Sigmoid colon (tissue), 6 donors: ENCODE measurements at regions not wholly inside any gene's neighbourhood (a gene's known extent, or its start where the extent isn't known, plus 50 kb on each side); places are given as distances from the start of the nearest gene placed in this dataset.

Experiments used
- DNase-seq: peaks from one replicate; pipeline ENCODE4 v3.0.0-alpha.2; 2019
- H3K27ac ChIP-seq, 4 donors: fragments of 200-600 bp; sonication (generic); one replicate each; pipeline ENCODE4 v1.5.1; 2016 to 2019; ENCODE audit warnings: mild to moderate bottlenecking in 1 of 4
- H3K27me3 ChIP-seq, 3 donors: fragments of 200-600 bp; sonication (generic); one replicate each; pipeline ENCODE4 v1.5.1; 2019; ENCODE audit warnings: mild to moderate bottlenecking in 1 of 3
- H3K36me3 ChIP-seq, 4 donors: fragments of 200-600 bp; sonication (generic); one replicate each; pipeline ENCODE4 v1.5.1; 2016 to 2019
- H3K4me1 ChIP-seq, 4 donors: fragments of 200-600 bp; sonication (generic); one replicate each; pipeline ENCODE4 v1.5.1; 2017 to 2019
- H3K4me3 ChIP-seq, 4 donors: fragments of 200-600 bp; sonication (generic); one replicate each; pipeline ENCODE4 v1.5.1; 2017 to 2019; ENCODE audit warnings: mild to moderate bottlenecking in 2 of 4, moderate library complexity in 1 of 4
- H3K9me3 ChIP-seq, 4 donors: fragments of 200-600 bp in 3 of 4; sonication (generic) in 3 of 4; one replicate each; pipeline versions ENCODE4 v1.5.1 to v1.6.1; 2013 to 2019
- EP300 ChIP-seq, 4 donors: sonication (generic); formaldehyde crosslinking; IDR thresholded peaks; one replicate each; pipeline ENCODE4 v1.6.1; 2017; ENCODE audit warnings: antibody characterized with exemption in 4 of 4
- POLR2A ChIP-seq, 2 donors: fragments of 450-650 bp; IDR thresholded peaks; one replicate each; pipeline ENCODE4 v1.6.1; 2016; ENCODE audit warnings: antibody characterized with exemption in 2 of 2, mild to moderate bottlenecking in 2 of 2, moderate library complexity in 2 of 2
- POLR2AphosphoS5 ChIP-seq, 4 donors: sonication (generic); formaldehyde crosslinking; IDR thresholded peaks; one replicate each; pipeline ENCODE4 v1.6.1; 2017; ENCODE audit warnings: antibody characterized with exemption in 4 of 4
- WGBS, 2 donors: extraction: QIAGEN DNeasy Blood & Tissue Kit; methylation state at CpG; one replicate each; pipeline ENCODE4 v1.1.7; 2013; 5-methylcytosine and 5-hydroxymethylcytosine counted together
- intact Hi-C: fragments of 100-400 bp; cut with DNase I; formaldehyde crosslinking; loops from one replicate; pipeline ENCODE4 v1.15.1; 2023
- TF ChIP-seq, protein P1 (sequence below), 4 experiments: fragments of 450-650 bp in 3 of 4; fragments of 200-600 bp in 1 of 4; IDR thresholded peaks; one replicate each; pipeline ENCODE4 v1.5.1; 2016 to 2019; ENCODE audit warnings: antibody characterized with exemption in 4 of 4, mild to moderate bottlenecking in 3 of 4, moderate library complexity in 2 of 4
- donor health status: healthy with polysubstance abuse.
- donor health status: healthy.

DNA sequence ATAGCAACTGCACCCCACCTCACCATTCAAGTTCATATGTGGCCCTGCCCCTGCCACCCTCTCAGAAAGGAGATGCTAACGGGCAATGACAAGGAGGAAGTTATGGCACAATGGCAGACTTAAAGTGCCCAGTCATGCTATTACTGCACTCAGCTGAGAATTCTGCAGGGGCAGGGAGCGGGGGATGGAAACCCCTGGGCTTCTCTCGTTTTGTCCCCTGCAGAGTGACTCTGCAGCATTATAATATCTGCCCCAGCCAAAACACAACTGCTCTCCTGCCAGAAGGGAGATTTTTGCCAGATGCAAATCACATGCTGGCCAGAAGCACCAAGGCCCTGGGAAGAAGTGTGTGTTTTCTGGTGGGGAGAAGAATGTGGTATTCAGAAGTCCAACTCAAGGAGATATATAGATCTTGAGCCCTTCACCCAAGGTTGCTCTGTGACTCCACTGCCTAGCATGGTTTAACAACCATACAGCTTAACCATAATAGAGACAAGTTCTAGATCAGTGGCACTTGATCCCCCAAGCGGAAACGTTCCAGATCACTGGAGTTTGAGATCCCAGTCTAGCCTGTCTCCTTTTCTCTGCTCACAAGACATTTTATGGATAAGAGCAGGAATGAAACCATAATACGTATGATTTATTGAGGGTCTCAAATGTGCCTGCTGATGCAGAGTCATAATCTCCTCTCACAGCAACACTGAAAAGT, 207.0 kb upstream of the MAP3K1 start:
- no peak for DNase-seq
- TF ChIP-seq, protein P1, sequence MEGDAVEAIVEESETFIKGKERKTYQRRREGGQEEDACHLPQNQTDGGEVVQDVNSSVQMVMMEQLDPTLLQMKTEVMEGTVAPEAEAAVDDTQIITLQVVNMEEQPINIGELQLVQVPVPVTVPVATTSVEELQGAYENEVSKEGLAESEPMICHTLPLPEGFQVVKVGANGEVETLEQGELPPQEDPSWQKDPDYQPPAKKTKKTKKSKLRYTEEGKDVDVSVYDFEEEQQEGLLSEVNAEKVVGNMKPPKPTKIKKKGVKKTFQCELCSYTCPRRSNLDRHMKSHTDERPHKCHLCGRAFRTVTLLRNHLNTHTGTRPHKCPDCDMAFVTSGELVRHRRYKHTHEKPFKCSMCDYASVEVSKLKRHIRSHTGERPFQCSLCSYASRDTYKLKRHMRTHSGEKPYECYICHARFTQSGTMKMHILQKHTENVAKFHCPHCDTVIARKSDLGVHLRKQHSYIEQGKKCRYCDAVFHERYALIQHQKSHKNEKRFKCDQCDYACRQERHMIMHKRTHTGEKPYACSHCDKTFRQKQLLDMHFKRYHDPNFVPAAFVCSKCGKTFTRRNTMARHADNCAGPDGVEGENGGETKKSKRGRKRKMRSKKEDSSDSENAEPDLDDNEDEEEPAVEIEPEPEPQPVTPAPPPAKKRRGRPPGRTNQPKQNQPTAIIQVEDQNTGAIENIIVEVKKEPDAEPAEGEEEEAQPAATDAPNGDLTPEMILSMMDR (IDR thresholded peaks at IDR 0.05) = no peak
- no peak for TF ChIP-seq EP300 (IDR thresholded peaks at IDR 0.05)
- intact Hi-C loops = no loop called here

DNA sequence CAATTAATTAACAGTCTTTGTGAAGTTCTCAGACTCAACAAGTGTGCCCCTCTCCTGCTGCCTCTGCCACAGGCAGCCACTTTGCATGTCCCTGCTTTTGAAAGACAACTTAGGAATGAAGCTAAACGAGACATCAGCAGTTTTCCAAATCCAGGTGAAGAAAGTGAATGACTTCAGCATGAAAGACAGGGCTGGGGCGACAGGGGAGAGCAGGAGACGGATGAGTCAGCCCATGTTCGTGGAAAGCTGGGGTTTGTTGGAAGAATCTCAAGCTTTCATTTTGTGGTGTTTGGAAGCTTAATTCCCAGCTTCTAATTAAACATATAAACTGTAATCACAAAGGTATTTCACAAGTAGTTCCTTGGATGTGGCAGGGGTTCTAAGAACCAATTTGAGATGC, 207.8 kb upstream of the MAP3K1 start:
- Histone ChIP-seq H3K4me3 (no peak overlapping the region), H3K27me3 (no peaks in the 10 kb centered on the region), H3K9me3 (peaks cover 0 to 7% (median 1%) of the 10 kb centered on the region in 4 donors), H3K27ac (no peak overlapping the region), H3K4me1 (no peaks in the 10 kb centered on the region), H3K36me3 (no peaks in the 10 kb centered on the region)
- intact Hi-C loops = no loop called here
- 70 to 73% methylated on average over 4 of the region's 4 CpGs for WGBS, 2 donors
- TF ChIP-seq, protein P1 (IDR thresholded peaks at IDR 0.05) = no peak
- TF ChIP-seq EP300 (IDR thresholded peaks at IDR 0.05) (no peak), POLR2AphosphoS5 (IDR thresholded peaks at IDR 0.05) (no peak)
- no peak for DNase-seq

More for the DNA sequence above, 207.0 kb upstream of the MAP3K1 start:
- Histone ChIP-seq H3K4me1 (no peaks in the 10 kb centered on the region), H3K9me3 (peaks cover 0 to 7% (median 1%) of the 10 kb centered on the region in 4 donors), H3K27me3 (no peaks in the 10 kb centered on the region), H3K27ac (no peak overlapping the region), H3K36me3 (no peaks in the 10 kb centered on the region), H3K4me3 (no peak overlapping the region)
- 77 to 81% methylated on average over 6 of the region's 6 CpGs for WGBS, 2 donors

DNA sequence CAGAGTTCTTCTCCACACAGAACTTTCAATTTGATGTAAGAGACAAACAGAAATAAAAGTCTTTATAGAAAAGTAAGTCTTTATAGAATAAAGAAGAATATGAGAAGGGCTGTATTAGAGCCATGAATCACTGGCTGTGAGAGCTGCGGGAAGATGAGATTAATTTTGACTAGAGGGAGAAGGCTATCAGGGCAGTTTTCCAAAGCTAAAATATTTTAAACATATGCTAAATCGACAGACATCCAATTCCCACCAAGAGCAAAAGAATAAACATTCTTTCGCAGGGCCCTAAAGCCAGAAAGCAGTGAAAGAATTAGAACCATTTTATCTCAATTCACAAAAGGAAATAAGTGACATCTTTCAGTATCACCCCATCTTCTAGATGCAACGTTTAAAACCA, 208.3 kb upstream of the MAP3K1 start:
- intact Hi-C loops = no loop called here
- Histone ChIP-seq H3K9me3 (peaks cover 0 to 7% (median 1%) of the 10 kb centered on the region in 4 donors), H3K27ac (no peak overlapping the region), H3K4me3 (no peak overlapping the region), H3K27me3 (no peaks in the 10 kb centered on the region), H3K36me3 (no peaks in the 10 kb centered on the region), H3K4me1 (peaks cover 0 to 1% (median 0%) of the 10 kb centered on the region in 4 donors)
- TF ChIP-seq POLR2AphosphoS5 (IDR thresholded peaks at IDR 0.05) (no peak), POLR2A (IDR thresholded peaks at IDR 0.05) (no peak), EP300 (IDR thresholded peaks at IDR 0.05) (no peak)
- TF ChIP-seq, protein P1 (IDR thresholded peaks at IDR 0.05) = no peak
- no peak for DNase-seq
- 66 to 74% methylated on average over 4 of the region's 4 CpGs for whole genome bisulfite sequencing, 2 donors

DNA sequence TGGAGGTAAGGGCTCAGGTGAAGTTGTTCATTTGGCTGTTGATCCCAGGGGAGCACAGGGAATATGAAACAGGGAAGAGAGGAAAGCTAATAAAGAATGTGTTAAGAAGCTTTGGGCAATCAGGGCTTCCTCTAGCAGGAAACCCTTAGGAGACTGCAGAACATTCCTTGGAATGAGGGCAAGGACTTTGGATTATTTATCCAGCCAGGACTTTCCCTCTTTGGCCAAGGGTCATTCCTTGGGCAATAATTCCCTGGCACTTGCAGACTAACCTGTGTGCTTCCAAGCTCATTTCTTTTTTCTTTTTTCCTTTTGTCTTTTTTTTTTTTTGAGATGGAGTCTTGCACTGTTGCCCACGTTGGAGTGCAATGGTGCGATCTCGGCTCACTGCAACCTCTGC, 209.2 kb upstream of the MAP3K1 start:
- intact Hi-C loops = no loop called here
- TF ChIP-seq POLR2AphosphoS5 (IDR thresholded peaks at IDR 0.05) = no peak
- TF ChIP-seq, protein P1 (IDR thresholded peaks at IDR 0.05) = no peak
- TF ChIP-seq POLR2A (IDR thresholded peaks at IDR 0.05) = no peak
- TF ChIP-seq EP300 (IDR thresholded peaks at IDR 0.05) = no peak
- no peak overlapping the region for H3K27ac ChIP-seq
- H3K4me1 ChIP-seq = peaks cover 0 to 8% (median 0%) of the 10 kb centered on the region in 4 donors
- no peak for DNase-seq
- H3K4me3 ChIP-seq = no peak overlapping the region
- H3K27me3 ChIP-seq = no peaks in the 10 kb centered on the region
- peaks cover 0 to under 1% (median 0%) of the 10 kb centered on the region in 4 donors for H3K9me3 ChIP-seq
- WGBS, 2 donors = 86 to 93% methylated on average over 3 of the region's 3 CpGs
- no peaks in the 10 kb centered on the region for H3K36me3 ChIP-seq

DNA sequence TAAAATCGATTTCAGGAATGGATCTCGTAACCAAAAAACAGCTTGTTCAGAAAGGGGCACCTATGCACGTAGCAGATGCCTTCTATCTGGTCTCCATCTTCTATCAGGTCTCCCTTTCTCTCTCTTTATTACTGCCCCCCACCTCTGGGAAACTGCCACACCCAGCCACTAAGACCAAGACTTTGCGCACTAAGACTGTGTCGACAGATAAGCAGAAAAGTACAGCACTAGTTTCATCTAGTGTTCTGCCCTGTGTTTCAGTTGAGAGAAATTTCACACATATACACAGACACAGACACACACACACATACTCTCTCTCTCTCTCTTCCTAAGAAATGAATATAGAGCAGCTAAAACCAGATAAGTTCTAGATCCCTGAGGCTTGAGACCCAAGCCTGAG, 210.1 kb upstream of the MAP3K1 start:
- 89 to 94% methylated on average over 5 of the region's 5 CpGs for WGBS, 2 donors
- Histone ChIP-seq H3K27me3 (no peaks in the 10 kb centered on the region), H3K36me3 (no peaks in the 10 kb centered on the region), H3K27ac (no peak overlapping the region), H3K9me3 (no peaks in the 10 kb centered on the region), H3K4me3 (no peak overlapping the region), H3K4me1 (peaks cover 0 to 8% (median 0%) of the 10 kb centered on the region in 4 donors)
- TF ChIP-seq, protein P1 (IDR thresholded peaks at IDR 0.05) = no peak
- no peak for TF ChIP-seq EP300 (IDR thresholded peaks at IDR 0.05)
- TF ChIP-seq POLR2AphosphoS5 (IDR thresholded peaks at IDR 0.05) = no peak
- no peak for TF ChIP-seq POLR2A (IDR thresholded peaks at IDR 0.05)
- intact Hi-C loops = no loop called here
- DNase-seq = no peak
